Prostate gland (tissue), 2 donors: ENCODE measurements at regions not wholly inside any gene's neighbourhood (a gene's known extent, or its start where the extent isn't known, plus 50 kb on each side); places are given as distances from the start of the nearest gene placed in this dataset.

ENCODE experiments used
- CTCF ChIP-seq, 4 experiments: fragments of 200-600 bp in 2 of 4; fragments of 450-650 bp in 2 of 4; sonication (generic) in 2 of 4; IDR thresholded peaks; 1 replicate in 3 of 4; 2 replicates in 1 of 4; pipeline ENCODE4 v1.5.1; 2016 to 2019; ENCODE audit warnings: antibody characterized with exemption in 4 of 4, mild to moderate bottlenecking in 2 of 4, moderate library complexity in 2 of 4
- POLR2A ChIP-seq: fragments of 450-650 bp; IDR thresholded peaks from one replicate; pipeline ENCODE4 v1.6.1; 2016; ENCODE audit warnings: antibody characterized with exemption, mild to moderate bottlenecking
- POLR2AphosphoS5 ChIP-seq: sonication (generic); formaldehyde crosslinking; IDR thresholded peaks from one replicate; pipeline ENCODE4 v1.6.1; 2017; ENCODE audit warnings: antibody characterized with exemption

- TF ChIP-seq POLR2AphosphoS5, result no peak
- TF ChIP-seq CTCF (IDR thresholded peaks at IDR 0.05), result no peak
- TF ChIP-seq POLR2A, result no peak
Observed at GRCh38 chr12:58268069-58268468, 326.7 kb downstream of the ATP23 start.
